Stimulated activated CD4-positive, alpha-beta T cell treated with anti-CD3 and anti-CD28 coated beads, Interleukin-12 subunit alpha, Interleukin-12 subunit beta, amount 100 ng/mL, for 48 hours (primary cell): ENCODE measurements at regions not wholly inside any gene's neighbourhood (a gene's known extent, or its start where the extent isn't known, plus 50 kb on each side); places are given as distances from the start of the nearest gene placed in this dataset.

Source experiments
- DNase-seq, 3 donors: peaks; one replicate each; pipeline ENCODE4 v3.0.0-alpha.2; 2020; ENCODE audit warnings: low read depth in 2 of 3, low spot score in 1 of 3

DNA sequence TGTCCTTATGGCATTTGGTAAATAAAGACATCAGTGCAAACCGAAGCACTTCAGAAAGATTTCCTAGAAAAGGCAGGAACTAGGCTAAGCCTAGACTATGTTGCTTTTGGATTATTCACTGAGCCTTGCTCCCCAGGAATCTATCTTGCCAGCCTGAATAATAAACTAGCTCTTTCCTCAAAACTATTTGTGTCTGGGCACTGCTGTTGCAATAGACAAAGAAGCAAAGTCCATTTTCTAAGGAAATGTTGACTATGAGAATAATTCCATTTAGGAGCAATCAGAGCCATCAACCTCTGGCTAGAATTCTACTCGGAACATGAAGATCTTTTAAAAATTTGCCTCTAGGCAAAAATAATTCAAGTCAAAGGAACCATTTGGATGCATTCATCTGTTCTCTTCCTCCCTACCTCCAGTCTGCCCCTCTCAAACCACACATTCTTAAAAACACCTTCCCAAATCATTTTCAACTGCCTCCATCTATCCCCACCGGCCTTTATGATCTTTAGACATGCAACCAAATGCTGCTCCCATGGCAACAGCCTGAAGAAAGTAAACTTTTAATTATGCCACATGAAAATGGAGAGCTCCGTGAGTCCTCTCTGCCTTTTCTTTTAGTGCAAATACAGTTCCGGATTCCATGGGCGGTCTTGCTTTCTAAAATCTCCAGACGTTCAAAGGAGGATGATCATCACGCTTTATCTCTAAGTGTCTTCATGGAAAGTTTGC, 61.5 kb upstream of the FZD10 start:
- no peak for DNase-seq

DNA sequence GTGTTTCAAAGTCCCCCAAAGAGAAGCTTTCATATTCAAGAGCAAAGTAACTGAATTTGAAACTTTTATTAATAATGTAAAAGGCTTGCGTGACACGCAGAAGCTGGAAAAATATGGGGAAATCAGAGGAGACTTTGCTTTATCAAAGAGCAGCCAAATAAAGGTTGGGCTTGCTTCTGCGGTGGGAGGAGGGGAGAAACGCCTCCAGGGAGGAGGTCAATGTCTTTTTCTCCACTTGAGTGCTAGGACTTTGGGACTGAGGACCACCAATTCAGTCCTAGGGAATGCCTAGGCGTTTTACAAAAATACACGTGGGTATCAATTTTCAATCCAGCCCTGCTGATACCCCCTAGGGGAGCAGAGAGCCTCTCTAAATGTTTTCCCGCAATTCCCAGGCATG, 60.9 kb upstream of the FZD10 start:
- no peak for DNase-seq

DNA sequence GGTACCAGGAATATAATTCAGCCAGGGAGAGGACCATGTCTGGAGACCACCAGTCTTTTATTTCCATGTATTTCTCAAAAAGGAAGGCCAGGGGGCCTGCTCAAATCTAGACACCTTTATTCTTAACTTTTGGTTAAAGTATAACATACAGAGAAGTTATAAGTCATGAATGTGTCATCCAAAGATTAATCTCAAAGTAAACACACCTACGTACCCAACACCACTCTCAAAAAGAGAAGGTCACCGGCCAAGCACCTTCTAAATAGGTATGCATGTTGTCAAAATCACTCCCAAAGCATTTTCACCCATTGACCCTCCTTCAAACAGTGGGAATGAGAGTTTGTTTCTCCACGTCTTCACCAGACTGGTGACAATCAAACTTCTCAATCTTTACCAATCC, 60.0 kb upstream of the FZD10 start:
- DNase-seq: no peak

DNA sequence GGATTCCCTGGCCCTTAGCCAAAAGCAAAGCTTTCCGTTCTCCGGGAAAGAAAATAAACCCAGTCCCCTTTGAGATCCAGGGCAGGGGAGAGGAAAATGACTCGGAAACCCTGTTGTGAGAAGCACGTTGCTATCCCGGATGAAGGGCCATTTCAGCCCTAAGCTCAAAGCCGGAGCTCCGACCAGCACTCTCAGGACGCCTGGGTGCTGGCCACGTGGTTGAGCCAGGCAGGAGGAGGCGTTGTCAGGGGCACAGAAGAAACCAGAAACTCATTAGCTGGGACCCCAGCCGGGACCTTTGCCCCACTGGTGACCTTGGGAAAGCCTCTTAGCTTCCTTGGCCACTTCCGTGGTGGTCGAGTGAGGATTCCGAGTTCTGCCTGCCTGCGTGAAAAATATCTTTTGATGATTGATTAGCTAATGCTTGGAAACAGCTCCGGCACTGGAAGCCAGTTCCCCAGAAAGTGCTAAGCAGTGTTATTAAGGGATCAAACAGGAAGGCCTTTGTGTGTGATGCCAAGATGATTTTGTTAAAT, 57.6 kb upstream of the FZD10 start:
- DNase-seq: no peak

DNA sequence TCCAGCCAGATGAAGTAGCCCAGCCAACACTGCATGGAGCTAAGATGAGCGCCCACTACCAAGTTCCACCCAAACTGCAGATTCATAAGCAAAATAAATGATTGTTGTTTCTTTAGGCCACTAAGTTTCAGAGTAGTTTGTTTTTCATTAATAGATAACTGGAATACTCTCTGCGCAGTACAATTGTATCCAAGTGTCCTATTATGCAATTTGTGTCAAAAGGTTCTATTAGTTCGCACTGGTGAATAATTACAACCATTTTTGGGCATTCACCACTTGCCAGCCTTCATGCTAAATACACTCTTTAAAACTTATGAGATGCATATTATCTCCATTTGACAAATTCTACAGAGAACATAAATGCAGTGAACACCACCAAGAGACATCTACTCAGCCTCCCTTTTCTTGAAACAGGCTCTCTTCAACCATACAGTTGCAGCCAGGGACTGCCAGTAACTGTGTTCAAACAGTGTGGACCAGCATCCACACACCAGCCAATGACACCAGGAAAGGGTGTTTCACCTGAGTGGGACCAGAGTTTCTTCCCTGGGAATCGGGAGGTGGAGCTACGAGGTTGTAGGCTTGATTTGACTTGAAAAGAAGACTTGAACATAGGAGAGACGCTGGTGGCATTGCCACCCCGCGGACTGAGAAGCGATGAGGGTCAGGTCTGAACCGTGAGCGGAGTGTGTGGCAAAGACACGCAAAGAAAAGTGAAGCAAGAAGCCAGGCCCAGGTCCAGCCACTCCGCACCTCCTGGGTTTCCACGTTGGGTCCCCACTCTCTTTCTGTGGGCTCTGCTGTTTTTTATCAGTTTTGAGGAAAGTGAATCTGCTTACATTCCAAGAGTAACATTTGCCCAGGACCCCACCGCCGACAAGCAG, 53.0 kb upstream of the FZD10 start:
- no peak for DNase-seq

DNA sequence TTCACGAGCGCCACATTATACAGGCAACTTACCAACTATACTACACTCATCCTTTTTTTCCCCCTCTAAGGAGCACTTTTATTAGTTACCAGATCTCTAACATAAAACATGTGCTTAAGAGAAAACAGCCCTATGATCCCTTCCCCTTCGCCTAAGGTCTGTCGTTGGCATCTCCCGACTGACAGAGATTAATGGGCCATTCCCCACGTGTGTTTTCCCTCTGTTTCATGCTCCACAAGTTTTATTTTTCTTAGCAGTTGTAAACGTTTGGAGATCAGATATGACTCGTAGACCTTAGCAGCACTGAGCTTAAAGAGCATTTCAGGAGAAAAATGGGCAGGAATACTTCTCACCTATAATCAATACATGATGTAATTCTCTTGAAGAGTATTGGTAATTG, 51.4 kb upstream of the FZD10 start:
- no peak for DNase-seq

DNA sequence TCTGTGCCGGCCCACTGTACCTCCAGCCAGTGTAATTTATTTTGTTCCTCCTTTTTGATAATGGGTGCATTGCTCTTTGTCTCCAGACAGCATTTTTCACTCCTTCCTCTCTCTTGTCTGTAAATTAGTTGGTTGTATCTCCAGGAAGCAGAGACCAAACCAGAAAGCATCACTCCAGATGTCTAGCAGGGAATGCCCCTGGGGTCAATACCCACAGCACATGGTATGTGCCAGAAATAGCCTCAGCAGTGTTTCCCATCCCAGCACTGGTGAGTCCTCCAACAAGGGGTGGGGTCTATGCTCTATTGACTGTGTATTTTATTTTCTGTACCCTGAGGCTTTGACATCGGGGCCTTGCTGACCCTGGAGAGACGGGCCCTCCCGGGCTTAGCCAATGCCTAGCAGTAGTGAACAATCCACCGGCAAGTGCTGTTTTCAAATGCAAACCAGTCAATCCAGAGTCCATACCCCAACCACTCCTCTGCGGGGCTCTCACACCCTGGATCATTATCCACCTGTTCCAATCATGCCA, 50.2 kb upstream of the FZD10 start:
- DNase-seq: no peak
